Stomach (tissue), 8 donors: ENCODE measurements at regions not wholly inside any gene's neighbourhood (a gene's known extent, or its start where the extent isn't known, plus 50 kb on each side); places are given as distances from the start of the nearest gene placed in this dataset.

Experiments used
- DNase-seq, 2 donors: peaks; one replicate each; pipeline versions ENCODE4 v3.0.0 to v3.0.0-alpha.2; 2013 to 2019
- H3K27ac ChIP-seq, 5 donors: fragments of 200-600 bp in 4 of 5; sonication (generic) in 4 of 5; one replicate each; pipeline ENCODE4 v1.5.1; 2013 to 2019; ENCODE audit warnings: mild to moderate bottlenecking in 1 of 5, moderate library complexity in 1 of 5
- H3K27me3 ChIP-seq, 3 donors: fragments of 200-600 bp; sonication (generic); one replicate each; pipeline ENCODE4 v1.5.1; 2017 to 2019; ENCODE audit warnings: mixed run types in 1 of 3
- H3K36me3 ChIP-seq, 4 donors: fragments of 200-600 bp; sonication (generic); 1 replicate in 3 of 4; 2 replicates in 1 of 4; pipeline ENCODE4 v1.5.1; 2016 to 2019
- H3K4me1 ChIP-seq, 4 donors: fragments of 200-600 bp; sonication (generic); one replicate each; pipeline ENCODE4 v1.5.1; 2016 to 2019
- H3K4me3 ChIP-seq, 4 donors: fragments of 200-600 bp; sonication (generic) in 3 of 4; one replicate each; pipeline ENCODE4 v1.5.1; 2016 to 2019; ENCODE audit warnings: mild to moderate bottlenecking in 1 of 4
- H3K9me3 ChIP-seq, 4 donors: fragments of 200-600 bp; sonication (generic); one replicate each; pipeline ENCODE4 v1.5.1; 2016 to 2019
- EP300 ChIP-seq: sonication (generic); formaldehyde crosslinking; IDR thresholded peaks from one replicate; pipeline ENCODE4 v1.6.1; 2017; ENCODE audit warnings: antibody characterized with exemption
- POLR2A ChIP-seq, 4 donors: fragments of 450-650 bp; IDR thresholded peaks; one replicate each; pipeline ENCODE4 v1.6.1; 2016; ENCODE audit warnings: antibody characterized with exemption in 4 of 4, control low read depth in 2 of 4, mild to moderate bottlenecking in 1 of 4, moderate library complexity in 1 of 4
- POLR2AphosphoS5 ChIP-seq, 3 donors: sonication (generic); formaldehyde crosslinking; IDR thresholded peaks; one replicate each; pipeline ENCODE4 v1.6.1; 2016; ENCODE audit warnings: antibody characterized with exemption in 3 of 3
- WGBS, 5 donors: extraction: QIAGEN DNeasy Blood & Tissue Kit in 3 of 5; methylation state at CpG; one replicate each; pipeline versions ENCODE4 v1.1.5 to v1.1.7; 2013 to 2018; 5-methylcytosine and 5-hydroxymethylcytosine counted together
- intact Hi-C: fragments of 100-400 bp; cut with DNase I; formaldehyde crosslinking; loops from one replicate; pipeline ENCODE4 v1.15.1; 2023; ENCODE audit warnings: low total_unique reads
- TF ChIP-seq, protein P1 (sequence below), 7 experiments: fragments of 450-650 bp in 4 of 7; fragments of 200-600 bp in 3 of 7; sonication (generic) in 3 of 7; IDR thresholded peaks; one replicate each; pipeline ENCODE4 v1.5.1; 2016 to 2019; ENCODE audit warnings: antibody characterized with exemption in 7 of 7, control low read depth in 2 of 7, mild to moderate bottlenecking in 1 of 7
- donor health status: healthy with polysubstance abuse.
- donor health status: Bipolar disorder and iron deficiency.
- donor health status: healthy.

DNA sequence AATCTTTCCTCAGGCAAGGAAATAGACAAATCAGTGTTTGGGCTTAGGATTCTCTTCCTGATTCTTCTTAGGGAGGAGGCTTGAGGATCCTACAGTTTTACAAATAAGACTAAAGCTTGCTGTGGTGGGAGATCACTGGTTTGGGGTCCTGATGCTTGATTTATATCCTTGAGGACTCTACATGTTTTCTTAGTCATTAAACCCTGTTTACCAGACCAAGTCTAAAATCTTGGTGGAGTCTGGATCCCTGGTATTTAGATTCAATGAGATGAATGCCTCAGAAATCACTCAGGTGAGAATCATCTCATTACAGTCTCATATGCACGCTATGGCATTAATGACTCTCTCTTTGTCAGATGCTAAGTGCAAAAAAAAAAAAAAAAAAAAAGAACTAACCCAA, 304.3 kb upstream of the SALL1 start:
- Histone ChIP-seq H3K27me3 (no peaks in the 10 kb centered on the region), H3K4me3 (no peak overlapping the region), H3K36me3 (no peaks in the 10 kb centered on the region), H3K27ac (no peak overlapping the region), H3K4me1 (no peaks in the 10 kb centered on the region), H3K9me3 (no peaks in the 10 kb centered on the region)
- TF ChIP-seq POLR2A (IDR thresholded peaks at IDR 0.05) (no peak), EP300 (no peak), POLR2AphosphoS5 (IDR thresholded peaks at IDR 0.05) (no peak)
- TF ChIP-seq, protein P1, sequence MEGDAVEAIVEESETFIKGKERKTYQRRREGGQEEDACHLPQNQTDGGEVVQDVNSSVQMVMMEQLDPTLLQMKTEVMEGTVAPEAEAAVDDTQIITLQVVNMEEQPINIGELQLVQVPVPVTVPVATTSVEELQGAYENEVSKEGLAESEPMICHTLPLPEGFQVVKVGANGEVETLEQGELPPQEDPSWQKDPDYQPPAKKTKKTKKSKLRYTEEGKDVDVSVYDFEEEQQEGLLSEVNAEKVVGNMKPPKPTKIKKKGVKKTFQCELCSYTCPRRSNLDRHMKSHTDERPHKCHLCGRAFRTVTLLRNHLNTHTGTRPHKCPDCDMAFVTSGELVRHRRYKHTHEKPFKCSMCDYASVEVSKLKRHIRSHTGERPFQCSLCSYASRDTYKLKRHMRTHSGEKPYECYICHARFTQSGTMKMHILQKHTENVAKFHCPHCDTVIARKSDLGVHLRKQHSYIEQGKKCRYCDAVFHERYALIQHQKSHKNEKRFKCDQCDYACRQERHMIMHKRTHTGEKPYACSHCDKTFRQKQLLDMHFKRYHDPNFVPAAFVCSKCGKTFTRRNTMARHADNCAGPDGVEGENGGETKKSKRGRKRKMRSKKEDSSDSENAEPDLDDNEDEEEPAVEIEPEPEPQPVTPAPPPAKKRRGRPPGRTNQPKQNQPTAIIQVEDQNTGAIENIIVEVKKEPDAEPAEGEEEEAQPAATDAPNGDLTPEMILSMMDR (IDR thresholded peaks at IDR 0.05), result no peak
- no peak for DNase-seq
- intact Hi-C loops, result no loop called here
- WGBS, 5 donors, result 85 to 96% (median 93%) methylated on average over 1 of the region's 1 CpG

DNA sequence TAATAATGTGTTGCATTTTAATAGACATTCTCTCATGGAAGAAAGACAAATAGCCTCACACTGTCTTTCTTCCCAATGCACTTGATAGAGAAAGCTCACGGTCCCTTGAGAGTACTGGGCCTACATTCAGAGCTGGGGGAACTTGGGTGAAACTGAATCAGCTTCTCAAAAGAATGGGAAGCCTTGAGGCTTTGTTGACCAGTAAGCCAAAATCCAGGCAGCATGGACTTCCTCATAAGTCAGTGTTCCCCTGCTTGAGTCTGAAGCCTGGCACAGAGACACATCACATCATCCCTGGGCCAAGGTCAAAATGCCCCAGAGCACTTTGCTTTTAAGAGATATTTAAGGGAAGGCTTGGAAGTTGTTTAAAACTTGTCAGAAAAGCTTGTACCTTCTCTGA, 302.2 kb upstream of the SALL1 start:
- H3K27ac ChIP-seq, result no peak overlapping the region
- TF ChIP-seq EP300, result no peak
- TF ChIP-seq POLR2A (IDR thresholded peaks at IDR 0.05), result no peak
- no peak for TF ChIP-seq POLR2AphosphoS5 (IDR thresholded peaks at IDR 0.05)
- TF ChIP-seq, protein P1 (IDR thresholded peaks at IDR 0.05), result no peak
- WGBS, 5 donors, result 64 to 83% (median 75%) methylated on average over 1 of the region's 1 CpG
- DNase-seq, result no peak
- peaks cover 0 to 3% (median 0%) of the 10 kb centered on the region in 3 donors for H3K27me3 ChIP-seq
- no peaks in the 10 kb centered on the region for H3K4me1 ChIP-seq
- H3K36me3 ChIP-seq, result no peaks in the 10 kb centered on the region
- no peak overlapping the region for H3K4me3 ChIP-seq
- intact Hi-C loops, result no loop called here
- no peaks in the 10 kb centered on the region for H3K9me3 ChIP-seq

DNA sequence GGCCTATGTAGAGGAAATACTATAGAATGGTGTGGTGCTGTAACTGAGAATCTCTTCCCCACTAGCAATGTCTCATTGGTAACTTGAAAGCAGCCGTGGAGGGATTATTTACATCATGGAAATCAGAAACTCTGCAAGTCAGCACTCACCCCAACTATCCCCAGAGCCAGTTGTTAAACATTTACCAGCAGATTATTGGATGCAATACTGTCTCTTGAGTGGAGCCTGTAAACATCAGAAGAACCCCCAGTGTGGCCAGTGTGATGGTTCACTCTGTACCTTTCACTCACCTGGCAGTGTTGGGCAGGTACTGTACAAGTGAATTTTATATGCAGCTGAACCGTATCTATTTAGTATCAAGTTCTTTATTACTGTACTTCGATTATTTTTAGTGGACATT, 299.8 kb upstream of the SALL1 start:
- no peaks in the 10 kb centered on the region for H3K36me3 ChIP-seq

DNA sequence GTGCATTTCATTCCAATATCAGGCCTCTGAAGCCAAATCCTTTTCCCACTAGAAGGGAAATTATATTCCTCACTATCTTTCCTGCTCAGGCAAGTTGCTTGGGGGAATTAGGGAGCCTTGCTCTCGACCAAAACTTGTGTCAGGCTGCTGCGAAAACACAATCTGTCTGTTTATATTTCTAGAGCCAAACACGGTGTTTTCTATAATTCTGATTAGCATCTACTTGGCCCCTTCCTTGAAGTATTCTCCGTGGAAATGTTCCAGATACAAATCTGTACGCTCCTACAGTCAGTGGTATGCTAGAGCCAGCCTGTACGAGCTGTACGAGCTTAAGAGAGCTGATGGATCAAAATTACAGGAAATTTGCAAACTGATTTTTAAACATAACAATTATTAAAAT, 299.3 kb upstream of the SALL1 start:
- 40 to 54% (median 53%) methylated on average over 7 of the region's 7 CpGs for WGBS, 5 donors
- Histone ChIP-seq H3K27ac (no peak overlapping the region), H3K4me1 (no peaks in the 10 kb centered on the region), H3K36me3 (no peaks in the 10 kb centered on the region), H3K9me3 (no peaks in the 10 kb centered on the region), H3K4me3 (no peak overlapping the region), H3K27me3 (peaks cover 0 to 3% (median 0%) of the 10 kb centered on the region in 3 donors)
- TF ChIP-seq POLR2A (IDR thresholded peaks at IDR 0.05), result no peak
- TF ChIP-seq EP300, result no peak
- TF ChIP-seq POLR2AphosphoS5 (IDR thresholded peaks at IDR 0.05), result no peak
- TF ChIP-seq, protein P1 (IDR thresholded peaks at IDR 0.05), result no peak
- intact Hi-C loops, result no loop called here
- peak in 1 of 2 donors; percentile 3 for DNase-seq

More for the DNA sequence above, 299.8 kb upstream of the SALL1 start:
- no peak overlapping the region for H3K4me3 ChIP-seq
- intact Hi-C loops, result no loop called here
- no peaks in the 10 kb centered on the region for H3K4me1 ChIP-seq
- H3K27me3 ChIP-seq, result peaks cover 0 to 3% (median 0%) of the 10 kb centered on the region in 3 donors
- peak in 1 of 2 donors; percentile 7 for DNase-seq
- no peaks in the 10 kb centered on the region for H3K9me3 ChIP-seq
- whole genome bisulfite sequencing, 5 donors, result 60 to 65% (median 63%) methylated on average over 3 of the region's 3 CpGs
- TF ChIP-seq, protein P1 (IDR thresholded peaks at IDR 0.05), result no peak
- TF ChIP-seq EP300 (no peak), POLR2A (IDR thresholded peaks at IDR 0.05) (no peak), POLR2AphosphoS5 (IDR thresholded peaks at IDR 0.05) (no peak)
- no peak overlapping the region for H3K27ac ChIP-seq
